ENCODE measurements at regions not wholly inside any gene's neighbourhood (a gene's known extent, or its start where the extent isn't known, plus 50 kb on each side); places are given as distances from the start of the nearest gene placed in this dataset.

DNA sequence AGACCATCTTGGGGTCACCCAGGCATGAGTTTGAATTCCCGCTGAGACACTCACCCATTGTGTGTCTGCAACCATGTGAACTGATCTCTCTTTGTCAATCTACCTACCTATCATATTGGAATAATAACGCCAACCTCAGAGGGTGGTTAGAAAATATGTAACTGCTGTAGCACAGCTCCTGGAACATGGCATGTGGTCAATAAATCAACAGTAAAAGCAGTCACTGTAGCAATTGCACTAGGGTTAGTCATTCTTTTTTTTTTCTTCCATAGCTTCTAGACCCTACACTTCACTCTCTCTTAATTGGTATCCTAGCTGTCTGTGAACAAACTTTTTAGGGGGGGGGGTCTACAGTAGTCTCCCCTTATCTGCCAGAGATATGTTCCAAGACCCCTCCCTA lies 64.2 kb upstream of the SLCO2A1 start:
- Histone ChIP-seq H3K27me3 (replicated peaks in 1 of 4; ENCODE audit: control extremely low read depth in 1 of 4, control insufficient read depth in 3 of 4, insufficient read depth in 4 of 4, low read length in 3 of 4) (no peaks in the 10 kb centered on the region), H3K4me3 (ENCODE audit: control extremely low read depth in 1 of 5, extremely low read depth in 1 of 5, insufficient read depth in 1 of 5, low read depth in 2 of 5, low read length in 4 of 5) (no peak overlapping the region), H3K4me2 (replicated peaks; ENCODE audit: low read depth, low read length, poor library complexity, severe bottlenecking) (no peak overlapping the region), H3K27ac (ENCODE audit: low read length in 2 of 2) (no peak overlapping the region), H3K9ac (ENCODE audit: low read length) (no peak overlapping the region), H2AFZ (ENCODE audit: insufficient read depth, low read depth, low read length, poor library complexity, severe bottlenecking) (no peak overlapping the region), H4K20me1 (ENCODE audit: control insufficient read depth, insufficient read depth, low read length, poor library complexity, severe bottlenecking) (no peaks in the 10 kb centered on the region), H3K4me1 (ENCODE audit: control insufficient read depth in 2 of 2, insufficient read depth in 2 of 2, low read length in 2 of 2) (no peaks in the 10 kb centered on the region), H3K36me3 (replicated peaks in 1 of 2; ENCODE audit: control extremely low read depth in 1 of 2, control insufficient read depth in 1 of 2, extremely low read depth in 1 of 2, insufficient read depth in 2 of 2, low read length in 1 of 2) (no peaks in the 10 kb centered on the region), H3K9me3 (ENCODE audit: control extremely low read depth in 1 of 3, control insufficient read depth in 2 of 3, insufficient read depth in 1 of 3, low read length in 2 of 3) (peaks cover 0 to 9% (median 0%) of the 10 kb centered on the region in 3 donors), H3K79me2 (ENCODE audit: control insufficient read depth, insufficient read depth, low read length) (no peaks in the 10 kb centered on the region)
- Mint-ChIP-seq H3K27me3 (peaks cover 6% of the 10 kb centered on the region), H3K4me1 (no peaks in the 10 kb centered on the region), H3K4me3 (no peak overlapping the region), H3K27ac (no peak overlapping the region), H3K9me3 (ENCODE audit: insufficient read depth) (peaks cover 4% of the 10 kb centered on the region)
- ATAC-seq (ENCODE audit: low read depth) (no peak), DNase-seq (no peak)
- ChIA-PET CTCF (no interaction called here), POLR2A (no interaction called here)
- WGBS (ENCODE audit: insufficient coverage): no CpG with 5 or more reads among the region's 2 CpGs
- TF ChIP-seq, protein P1, sequence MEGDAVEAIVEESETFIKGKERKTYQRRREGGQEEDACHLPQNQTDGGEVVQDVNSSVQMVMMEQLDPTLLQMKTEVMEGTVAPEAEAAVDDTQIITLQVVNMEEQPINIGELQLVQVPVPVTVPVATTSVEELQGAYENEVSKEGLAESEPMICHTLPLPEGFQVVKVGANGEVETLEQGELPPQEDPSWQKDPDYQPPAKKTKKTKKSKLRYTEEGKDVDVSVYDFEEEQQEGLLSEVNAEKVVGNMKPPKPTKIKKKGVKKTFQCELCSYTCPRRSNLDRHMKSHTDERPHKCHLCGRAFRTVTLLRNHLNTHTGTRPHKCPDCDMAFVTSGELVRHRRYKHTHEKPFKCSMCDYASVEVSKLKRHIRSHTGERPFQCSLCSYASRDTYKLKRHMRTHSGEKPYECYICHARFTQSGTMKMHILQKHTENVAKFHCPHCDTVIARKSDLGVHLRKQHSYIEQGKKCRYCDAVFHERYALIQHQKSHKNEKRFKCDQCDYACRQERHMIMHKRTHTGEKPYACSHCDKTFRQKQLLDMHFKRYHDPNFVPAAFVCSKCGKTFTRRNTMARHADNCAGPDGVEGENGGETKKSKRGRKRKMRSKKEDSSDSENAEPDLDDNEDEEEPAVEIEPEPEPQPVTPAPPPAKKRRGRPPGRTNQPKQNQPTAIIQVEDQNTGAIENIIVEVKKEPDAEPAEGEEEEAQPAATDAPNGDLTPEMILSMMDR (IDR thresholded peaks at IDR 0.05): no peak
- TF ChIP-seq EZH2 (IDR thresholded peaks at IDR 0.05; ENCODE audit: borderline replicate concordance, insufficient read depth, low read depth, low read length, poor library complexity, severe bottlenecking): no peak
- intact Hi-C loops (cut with micrococcal nuclease): no loop called here

DNA sequence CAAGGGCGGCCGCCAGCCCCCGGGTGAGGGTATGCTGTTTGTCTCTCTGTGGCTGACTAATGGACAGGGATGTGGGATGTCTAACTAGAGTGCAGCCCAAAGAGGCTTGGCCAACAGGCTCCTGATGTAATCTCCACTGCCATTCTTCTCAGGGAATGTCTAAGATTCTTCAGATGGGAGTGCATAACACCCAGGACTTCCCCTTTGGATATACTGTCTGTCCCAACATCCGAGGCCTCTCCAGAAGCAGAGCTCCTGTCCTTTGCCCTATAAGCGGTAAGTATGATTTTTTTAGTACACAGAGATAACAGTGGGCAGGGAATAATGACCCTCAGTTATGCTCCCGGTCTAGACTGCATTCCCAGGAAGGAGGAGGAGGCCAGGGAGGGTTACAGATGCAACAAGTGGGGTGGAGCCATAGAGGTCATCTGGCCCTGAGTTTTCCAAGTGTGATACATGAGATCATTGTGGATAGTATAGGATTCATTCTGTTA lies 62.5 kb upstream of the SLCO2A1 start:
- peaks cover 6% of the 10 kb centered on the region for H3K9me3 Mint-ChIP-seq (ENCODE audit: insufficient read depth)
- intact Hi-C loops (cut with micrococcal nuclease): no loop called here
- Histone ChIP-seq H3K36me3 (replicated peaks in 1 of 2; ENCODE audit: control extremely low read depth in 1 of 2, control insufficient read depth in 1 of 2, extremely low read depth in 1 of 2, insufficient read depth in 2 of 2, low read length in 1 of 2) (no peaks in the 10 kb centered on the region), H3K27ac (ENCODE audit: low read length in 2 of 2) (no peak overlapping the region), H3K4me2 (replicated peaks; ENCODE audit: low read depth, low read length, poor library complexity, severe bottlenecking) (no peak overlapping the region), H3K4me1 (ENCODE audit: control insufficient read depth in 2 of 2, insufficient read depth in 2 of 2, low read length in 2 of 2) (no peaks in the 10 kb centered on the region), H3K9ac (ENCODE audit: low read length) (no peak overlapping the region), H2AFZ (ENCODE audit: insufficient read depth, low read depth, low read length, poor library complexity, severe bottlenecking) (no peak overlapping the region), H3K9me3 (ENCODE audit: control extremely low read depth in 1 of 3, control insufficient read depth in 2 of 3, insufficient read depth in 1 of 3, low read length in 2 of 3) (peaks cover 0 to 16% (median 3%) of the 10 kb centered on the region in 3 donors), H4K20me1 (ENCODE audit: control insufficient read depth, insufficient read depth, low read length, poor library complexity, severe bottlenecking) (no peaks in the 10 kb centered on the region), H3K4me3 (ENCODE audit: control extremely low read depth in 1 of 5, extremely low read depth in 1 of 5, insufficient read depth in 1 of 5, low read depth in 2 of 5, low read length in 4 of 5) (no peak overlapping the region), H3K27me3 (replicated peaks in 1 of 4; ENCODE audit: control extremely low read depth in 1 of 4, control insufficient read depth in 3 of 4, insufficient read depth in 4 of 4, low read length in 3 of 4) (no peaks in the 10 kb centered on the region), H3K79me2 (ENCODE audit: control insufficient read depth, insufficient read depth, low read length) (no peaks in the 10 kb centered on the region)
- no peak overlapping the region for H3K27ac Mint-ChIP-seq
- H3K4me1 Mint-ChIP-seq: no peaks in the 10 kb centered on the region
- peaks cover 6% of the 10 kb centered on the region for H3K27me3 Mint-ChIP-seq
- no peak overlapping the region for H3K4me3 Mint-ChIP-seq
- no peak for ATAC-seq (ENCODE audit: low read depth)
- WGBS (ENCODE audit: insufficient coverage): 95% methylated on average over 4 of the region's 6 CpGs
- DNase-seq: no peak
- TF ChIP-seq EZH2 (IDR thresholded peaks at IDR 0.05; ENCODE audit: borderline replicate concordance, insufficient read depth, low read depth, low read length, poor library complexity, severe bottlenecking): no peak
- TF ChIP-seq, protein P1 (IDR thresholded peaks at IDR 0.05): no peak
- ChIA-PET POLR2A (no interaction called here), CTCF (no interaction called here)
